ENCODE measurements at regions not wholly inside any gene's neighbourhood (a gene's known extent, or its start where the extent isn't known, plus 50 kb on each side); places are given as distances from the start of the nearest gene placed in this dataset.
"Not testable (repeated sequence)": the region's sequence is repeated elsewhere in the genome, so short reads cannot be mapped to it uniquely, and the experiment has no call there.

DNA sequence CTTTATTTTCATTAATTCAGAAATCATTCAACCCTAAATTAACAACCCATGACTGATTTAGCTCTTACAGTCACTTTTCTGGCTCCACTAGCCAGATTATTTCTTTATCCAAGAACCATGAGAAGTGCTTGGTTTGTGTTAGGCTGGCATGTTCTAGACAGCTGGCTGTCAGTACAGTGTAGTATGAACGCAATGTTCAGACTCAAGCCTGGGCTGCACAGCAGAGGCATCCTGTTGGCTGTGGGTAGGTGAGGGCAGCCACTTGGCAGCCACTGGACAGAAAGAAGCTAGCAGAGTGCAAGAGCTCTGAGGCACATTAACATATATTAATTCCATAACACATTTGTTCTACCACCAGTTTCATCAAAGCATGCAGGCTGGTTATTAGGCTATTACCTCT lies 522.9 kb upstream of the FSHR start:
- DNase-seq (ENCODE audit: low read depth): no peak

DNA sequence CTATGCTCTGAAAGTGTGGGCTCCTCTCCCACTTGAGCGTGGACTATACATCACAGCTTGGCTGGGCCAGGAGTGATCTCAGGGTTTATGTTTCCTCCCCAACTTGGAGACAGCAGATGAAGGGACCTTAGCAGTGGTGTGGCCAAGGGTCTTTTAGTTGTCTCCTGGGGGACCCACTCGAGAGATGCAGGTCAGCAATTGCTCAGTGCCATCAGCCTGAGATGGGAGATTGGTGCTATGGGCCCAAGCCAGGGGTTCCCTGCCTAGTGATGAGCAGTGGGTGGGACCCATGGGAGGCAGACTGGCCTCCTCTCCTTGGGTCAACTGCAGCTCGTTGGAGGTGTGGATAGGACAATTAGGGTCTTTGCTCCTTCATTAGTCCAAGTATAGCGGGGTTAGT lies 510.5 kb upstream of the FSHR start:
- DNase-seq (ENCODE audit: low read depth): no peak

DNA sequence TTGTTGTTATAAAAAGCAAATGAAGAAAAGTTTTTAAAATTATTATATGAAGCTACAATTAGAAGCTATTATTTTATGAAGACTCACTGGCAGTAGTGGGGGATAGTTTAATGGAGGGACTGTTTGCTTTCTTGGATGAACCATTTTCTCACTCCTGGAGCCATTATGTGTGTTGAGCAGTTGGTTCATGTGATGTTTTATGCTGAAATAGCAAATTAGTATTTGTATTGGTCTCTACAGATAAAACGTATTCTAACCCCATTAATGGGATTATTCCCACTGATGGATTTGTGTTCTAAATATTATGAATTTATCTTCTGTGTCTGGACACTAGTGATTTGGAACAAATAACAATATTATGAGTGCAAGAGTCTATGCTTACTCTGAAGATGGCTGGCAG lies 507.5 kb upstream of the FSHR start:
- DNase-seq (ENCODE audit: low read depth): no peak

DNA sequence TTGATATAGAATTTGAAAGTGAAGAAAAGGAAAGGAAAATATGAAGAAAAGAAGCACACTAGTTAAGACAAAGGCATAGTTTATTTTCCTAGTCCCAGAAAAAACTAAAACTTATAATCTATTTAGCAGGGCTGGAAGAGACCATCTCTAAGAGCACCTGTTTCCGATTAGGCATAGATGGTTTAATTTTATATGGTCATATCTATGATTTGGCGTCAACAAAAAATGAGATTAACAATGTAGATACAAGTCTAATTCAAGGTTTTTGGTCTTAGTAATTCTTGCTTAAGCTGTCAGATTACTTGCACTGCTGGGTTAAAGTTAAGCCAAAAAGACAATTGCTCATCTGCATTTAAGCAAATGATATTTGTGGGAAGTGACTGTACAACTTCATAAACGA lies 502.5 kb upstream of the FSHR start:
- DNase-seq (ENCODE audit: low read depth): no peak

DNA sequence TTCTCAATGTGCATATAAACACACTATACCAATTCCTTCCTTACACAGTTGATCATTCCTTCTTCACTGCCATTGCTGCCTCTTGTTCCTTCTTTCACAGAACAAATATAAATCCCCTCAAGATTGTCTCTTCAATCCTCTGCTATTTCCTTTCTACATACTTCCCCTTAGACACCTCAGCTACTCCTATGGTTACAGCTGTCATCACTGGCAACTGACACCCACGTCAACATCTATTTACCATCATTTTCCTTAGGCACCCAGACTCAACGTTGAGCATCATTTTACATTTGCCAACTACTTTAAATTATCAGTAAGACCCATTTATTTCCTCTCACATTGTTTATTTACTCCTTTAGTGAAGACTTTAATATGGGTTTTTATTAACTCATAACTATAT lies 488.8 kb upstream of the FSHR start:
- no peak for DNase-seq (ENCODE audit: low read depth)

DNA sequence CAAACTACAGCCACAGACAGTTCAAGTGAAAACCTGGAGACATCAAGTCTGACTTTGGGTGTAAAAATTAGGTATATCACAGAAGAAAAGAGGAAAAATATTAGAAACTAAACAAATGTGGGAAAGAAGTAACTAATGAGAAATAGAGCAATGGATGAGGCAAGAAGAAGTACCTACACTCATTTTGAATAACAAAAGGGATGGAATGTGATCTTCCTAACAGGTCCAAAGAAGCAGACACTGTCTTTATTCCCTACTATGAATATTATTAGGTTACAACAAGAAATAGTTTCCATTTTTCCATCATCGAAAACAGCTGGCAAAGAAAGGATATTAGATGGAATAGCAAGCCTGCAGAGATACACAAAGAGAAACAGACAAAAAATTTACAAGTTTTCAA lies 486.3 kb upstream of the FSHR start:
- no peak for DNase-seq (ENCODE audit: low read depth)

DNA sequence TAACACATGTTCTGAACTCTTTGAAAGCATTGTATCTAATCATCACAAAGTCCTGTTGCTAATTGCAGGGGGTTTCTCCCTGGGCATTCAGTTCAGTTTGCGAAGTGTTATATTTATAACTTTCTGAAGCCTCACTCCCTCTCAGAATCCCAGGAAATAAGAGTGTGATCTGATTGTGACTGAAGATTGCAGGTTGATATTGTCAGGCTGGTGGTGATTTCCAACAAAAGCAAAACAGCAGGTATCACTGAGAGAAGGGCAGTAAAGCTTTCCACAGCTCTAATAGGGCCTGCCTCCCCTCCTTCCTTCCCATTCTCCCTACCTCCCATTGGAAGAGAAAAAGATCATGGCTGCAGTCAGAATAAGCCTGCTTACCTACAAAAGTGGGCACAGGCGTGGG lies 466.7 kb upstream of the FSHR start:
- no peak for DNase-seq (ENCODE audit: low read depth)

DNA sequence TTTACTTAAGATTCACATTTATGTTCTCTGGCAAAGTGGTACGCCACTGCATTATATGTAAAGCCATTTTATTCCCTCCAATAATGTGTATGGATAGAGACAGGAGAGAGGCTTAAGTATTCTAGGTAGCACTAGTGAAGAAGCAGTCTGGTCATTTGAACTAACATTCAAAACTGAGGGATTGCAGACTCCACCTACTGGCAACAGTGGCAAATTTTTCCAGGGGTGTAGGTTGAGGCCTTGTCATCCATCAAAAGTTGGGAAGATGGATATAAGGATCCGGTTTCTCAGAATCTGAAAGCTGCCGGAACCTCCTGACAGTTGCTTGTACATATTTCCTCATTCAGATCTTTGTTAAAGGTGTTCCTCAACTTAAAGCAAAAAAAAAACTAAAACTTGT lies 465.5 kb upstream of the FSHR start:
- no peak for DNase-seq (ENCODE audit: low read depth)

DNA sequence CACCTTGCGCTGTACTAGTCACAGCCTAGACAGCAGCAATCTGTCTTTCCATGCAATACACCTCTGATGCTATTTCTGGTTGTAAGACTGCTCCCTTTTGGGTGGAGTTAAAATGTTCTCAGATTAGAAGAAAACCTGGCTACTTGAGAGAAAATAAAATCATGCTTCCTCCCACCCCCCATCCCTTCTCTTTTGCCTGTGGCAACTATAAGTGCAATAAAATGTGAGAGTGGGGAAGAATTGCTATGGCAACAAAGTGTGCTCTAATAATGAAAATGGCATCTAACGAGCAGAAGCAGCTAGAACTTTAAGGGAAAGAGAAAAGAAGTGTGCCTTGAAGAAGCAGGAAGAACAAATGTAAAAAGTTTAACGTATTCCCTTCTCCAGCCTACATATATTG lies 464.2 kb upstream of the FSHR start:
- no peak for DNase-seq (ENCODE audit: low read depth)

DNA sequence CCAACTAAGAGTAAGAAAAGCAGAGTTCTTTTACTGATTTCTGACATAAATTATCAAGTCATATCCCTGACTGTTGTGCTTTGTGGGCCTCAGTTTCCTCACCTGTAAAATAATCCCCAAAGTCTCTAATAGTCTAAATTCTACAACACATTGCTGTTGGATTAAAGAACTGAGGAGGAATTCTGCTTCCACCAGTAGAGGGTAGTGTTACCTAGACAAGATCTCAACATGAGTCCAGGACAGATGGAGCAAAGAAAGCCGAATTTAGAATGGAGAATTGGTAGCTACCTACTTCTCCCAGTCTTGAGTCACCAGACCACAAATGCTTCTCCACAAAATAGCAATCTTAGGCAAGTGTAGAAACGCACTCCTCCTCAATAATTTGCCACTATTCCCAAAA lies 462.5 kb upstream of the FSHR start:
- no peak for DNase-seq (ENCODE audit: low read depth)

DNA sequence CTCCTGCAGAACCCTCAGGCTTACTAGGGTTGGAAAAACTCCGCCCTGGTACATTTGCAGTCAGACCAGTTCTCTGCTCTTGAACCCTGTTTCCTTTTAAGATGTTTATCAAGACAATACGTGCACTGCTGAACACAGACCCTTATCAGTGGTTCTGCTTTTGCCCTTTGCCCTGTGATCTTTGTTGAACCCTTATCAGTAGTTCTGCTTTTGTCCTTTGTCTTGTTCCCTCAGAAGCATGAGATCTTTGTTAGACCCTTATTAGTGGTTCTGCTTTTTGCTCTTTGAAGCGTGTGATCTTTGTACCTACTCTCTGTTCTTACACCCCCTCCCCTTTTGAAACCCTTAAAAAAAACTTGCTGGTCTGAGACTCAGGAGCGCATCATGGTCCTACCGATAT lies 457.5 kb upstream of the FSHR start:
- DNase-seq (ENCODE audit: low read depth): not testable (repeated sequence)

DNA sequence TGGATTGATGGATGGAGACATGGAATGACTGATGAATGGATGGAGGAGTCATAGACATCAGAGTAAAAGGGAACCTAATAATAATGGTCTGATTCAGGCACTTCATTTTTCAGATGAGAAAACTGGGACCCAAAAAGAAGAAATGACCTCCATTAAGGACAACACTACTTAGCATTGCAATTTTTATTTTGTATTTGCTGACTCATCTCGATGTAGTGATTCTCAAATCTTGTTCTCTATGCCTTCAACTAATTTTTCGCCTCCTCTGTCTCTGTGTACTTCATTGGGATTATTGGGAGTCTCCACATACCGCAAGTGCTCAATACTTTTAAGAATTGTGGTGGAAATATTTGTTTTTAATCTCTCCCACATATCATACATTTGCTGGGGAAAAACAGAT lies 446.2 kb upstream of the FSHR start:
- DNase-seq (ENCODE audit: low read depth): no peak

DNA sequence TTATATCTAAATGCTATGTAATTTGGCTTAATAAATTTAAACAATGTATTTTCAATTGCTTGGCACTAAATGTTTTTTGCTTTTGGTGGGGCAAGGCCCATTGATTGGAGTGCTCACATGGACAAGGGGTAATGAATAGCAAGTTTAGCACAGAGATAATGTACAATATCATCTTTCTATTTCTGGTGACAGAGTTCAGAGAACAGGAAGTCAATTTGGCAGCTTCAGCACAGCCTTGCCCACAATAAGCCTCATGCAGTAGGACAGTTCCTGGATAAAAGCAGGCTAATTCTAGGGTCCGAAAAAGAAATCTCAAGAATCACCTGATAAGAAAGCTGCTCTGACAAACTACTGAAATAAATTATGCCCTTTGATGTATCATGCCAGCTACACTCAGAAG lies 443.9 kb upstream of the FSHR start:
- no peak for DNase-seq (ENCODE audit: low read depth)

DNA sequence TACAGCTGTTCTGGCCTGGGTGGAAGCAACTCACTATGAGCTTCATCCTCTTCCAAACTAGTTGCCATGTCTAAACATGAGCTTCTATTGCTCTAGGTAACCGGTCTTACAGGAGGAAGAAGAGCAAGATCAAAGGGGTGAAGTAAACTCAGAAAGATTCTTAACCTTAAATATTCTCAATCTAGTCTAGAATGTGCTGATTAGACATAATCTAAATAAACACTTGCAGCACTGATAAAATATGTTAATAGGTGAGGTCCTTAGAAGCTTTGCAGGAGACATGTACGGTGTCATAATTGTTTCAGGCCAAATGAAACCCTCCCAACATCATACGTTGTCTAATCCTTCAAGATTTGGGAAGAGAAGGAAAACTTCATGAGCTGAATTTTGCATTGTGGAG lies 431.6 kb upstream of the FSHR start:
- no peak for DNase-seq (ENCODE audit: low read depth)

DNA sequence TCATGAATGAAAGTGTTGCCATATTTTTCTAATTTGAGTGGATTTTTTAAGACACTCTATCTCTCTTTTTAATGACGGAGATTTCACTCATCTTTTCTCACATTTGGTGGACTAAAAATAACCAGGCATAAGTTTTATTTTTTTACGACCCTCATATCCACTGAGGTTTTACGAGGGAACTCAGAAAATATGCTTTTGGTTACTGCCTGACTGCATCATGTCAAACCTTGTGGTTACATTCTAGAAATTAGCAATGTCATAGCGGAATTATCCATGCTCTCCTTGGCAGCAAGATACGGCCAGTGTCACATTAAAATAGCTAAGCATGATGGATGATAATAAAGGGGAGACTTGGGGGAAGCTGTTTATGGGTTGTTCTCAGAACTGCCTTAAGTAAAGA lies 428.6 kb upstream of the FSHR start:
- no peak for DNase-seq (ENCODE audit: low read depth)

DNA sequence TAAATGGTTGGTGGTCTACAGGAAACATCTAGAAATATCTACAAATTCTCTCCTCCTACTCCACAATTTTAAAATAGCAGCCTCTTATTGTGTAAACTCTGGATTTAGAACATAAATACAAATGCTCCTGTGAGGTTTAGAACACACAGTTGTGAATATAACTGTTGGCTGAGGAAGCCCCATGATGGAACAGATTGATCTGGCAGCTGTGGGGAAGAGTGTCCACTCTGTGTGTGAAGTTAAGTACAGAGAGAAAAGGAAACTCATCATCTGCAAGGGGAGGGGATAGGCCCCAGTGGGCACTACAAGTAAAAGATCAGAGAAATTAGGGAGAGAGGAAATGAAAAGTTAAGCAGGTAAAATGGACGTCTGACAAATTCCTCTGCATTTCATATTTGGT lies 422.7 kb upstream of the FSHR start:
- no peak for DNase-seq (ENCODE audit: low read depth)

DNA sequence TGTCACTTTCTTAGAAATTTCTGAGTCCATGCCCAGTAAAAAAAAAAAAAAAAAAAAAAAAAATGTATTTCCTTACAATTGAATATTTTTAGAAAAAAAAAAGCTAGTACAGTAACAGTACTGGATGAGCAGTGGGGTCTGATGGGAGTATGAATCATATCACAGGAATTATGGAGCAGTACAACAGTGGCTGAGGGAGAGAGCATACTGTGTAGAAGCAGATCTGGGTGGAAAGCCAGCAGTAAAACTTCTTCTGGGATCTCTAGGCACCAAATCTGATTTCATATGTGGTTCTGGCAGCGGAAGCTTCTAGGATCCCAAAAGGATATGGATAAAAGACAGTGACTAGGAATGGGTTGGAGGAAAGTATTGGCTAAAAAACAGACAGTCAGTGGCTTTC lies 414.9 kb upstream of the FSHR start:
- no peak for DNase-seq (ENCODE audit: low read depth)

DNA sequence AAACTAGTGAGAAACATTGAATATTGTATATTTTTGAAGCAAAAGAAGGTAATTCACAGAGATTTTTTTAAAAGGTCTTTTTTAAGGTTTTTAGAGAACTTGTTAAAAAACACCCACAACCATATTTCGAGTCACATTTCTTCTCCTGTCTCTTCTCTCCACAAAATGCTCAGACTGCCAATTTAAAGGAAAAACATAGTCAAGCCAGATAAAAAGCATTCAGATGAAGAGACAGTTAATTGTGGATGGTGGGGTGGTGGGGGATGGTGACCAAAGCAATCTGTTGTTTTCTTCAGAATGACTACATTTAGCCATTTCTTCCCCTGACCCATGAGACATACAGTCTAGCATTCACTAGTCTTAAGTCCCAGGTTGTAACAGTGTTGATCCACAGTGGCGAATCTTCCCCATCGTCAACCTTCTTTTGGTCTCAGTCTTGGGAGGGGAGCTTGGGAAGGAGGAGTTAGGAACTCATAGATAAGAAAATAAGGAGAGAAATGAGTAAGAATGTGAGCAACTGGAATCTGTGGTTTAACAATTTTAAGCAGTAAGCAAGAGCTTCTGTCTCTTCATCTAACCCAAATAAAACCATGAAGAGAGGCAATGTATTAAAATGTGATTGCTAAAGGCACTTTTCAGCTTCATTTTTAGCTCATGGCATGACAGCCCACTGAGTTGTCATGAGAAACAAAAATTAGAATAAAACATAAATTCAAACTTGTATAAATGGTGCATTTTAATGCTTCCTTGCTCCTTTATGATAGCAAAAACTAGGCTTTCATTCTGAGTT lies 413.7 kb upstream of the FSHR start:
- no peak for DNase-seq (ENCODE audit: low read depth)

DNA sequence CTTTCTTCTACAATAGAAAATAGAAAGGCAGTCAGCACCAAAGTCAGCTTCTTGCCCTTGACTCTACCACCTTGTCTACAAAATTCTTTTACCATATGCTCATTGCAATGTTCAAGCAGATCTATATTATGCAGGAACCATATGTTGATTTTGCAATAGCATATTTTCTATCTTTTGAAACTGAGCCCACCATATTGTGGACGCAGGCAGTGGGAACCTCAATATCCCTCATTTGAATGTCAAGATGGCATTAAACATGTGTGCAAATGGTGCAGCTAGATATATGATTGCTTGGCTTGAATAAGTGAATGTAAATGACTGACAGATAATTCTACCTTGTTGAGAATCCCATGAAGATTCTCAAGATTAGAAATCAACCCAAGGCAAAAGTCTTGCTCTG lies 412.7 kb upstream of the FSHR start:
- DNase-seq (ENCODE audit: low read depth): no peak

DNA sequence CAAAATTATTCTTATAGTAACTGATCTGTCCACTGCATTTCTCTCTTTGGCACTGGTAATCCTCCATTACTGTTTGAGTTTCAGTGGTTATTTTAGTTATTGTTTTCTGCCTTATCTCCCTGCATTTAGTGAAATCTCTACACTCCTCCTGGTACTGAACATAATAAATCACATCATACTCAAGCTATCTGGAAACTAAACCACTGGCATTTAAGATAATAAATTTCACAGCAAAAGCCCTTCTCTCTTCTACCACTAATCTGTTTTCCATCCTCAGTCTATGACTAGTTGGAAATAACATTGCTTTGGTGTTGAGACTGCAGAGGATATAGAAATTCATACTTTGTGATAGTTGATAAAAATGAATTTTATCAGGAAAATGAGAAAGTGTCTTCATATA lies 399.3 kb upstream of the FSHR start:
- DNase-seq (ENCODE audit: low read depth): no peak

DNA sequence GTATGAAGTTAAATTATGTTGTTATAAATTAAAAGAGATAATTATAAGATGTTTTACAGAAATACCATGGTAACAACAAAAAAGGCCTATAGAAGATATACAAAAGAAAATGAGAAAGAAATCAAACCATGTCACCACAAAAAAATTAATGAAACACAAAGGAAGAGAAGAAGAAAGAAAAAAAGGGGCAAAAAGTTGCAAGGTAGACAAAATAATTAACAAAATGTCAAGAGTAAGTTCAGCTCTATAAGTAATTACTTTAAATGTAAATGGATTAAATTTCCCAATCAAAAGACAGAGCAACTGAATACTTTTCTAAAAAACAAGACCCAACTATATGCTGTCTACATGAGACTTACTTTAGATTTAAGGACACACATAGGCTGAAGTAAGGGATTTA lies 378.4 kb upstream of the FSHR start:
- DNase-seq (ENCODE audit: low read depth): no peak

DNA sequence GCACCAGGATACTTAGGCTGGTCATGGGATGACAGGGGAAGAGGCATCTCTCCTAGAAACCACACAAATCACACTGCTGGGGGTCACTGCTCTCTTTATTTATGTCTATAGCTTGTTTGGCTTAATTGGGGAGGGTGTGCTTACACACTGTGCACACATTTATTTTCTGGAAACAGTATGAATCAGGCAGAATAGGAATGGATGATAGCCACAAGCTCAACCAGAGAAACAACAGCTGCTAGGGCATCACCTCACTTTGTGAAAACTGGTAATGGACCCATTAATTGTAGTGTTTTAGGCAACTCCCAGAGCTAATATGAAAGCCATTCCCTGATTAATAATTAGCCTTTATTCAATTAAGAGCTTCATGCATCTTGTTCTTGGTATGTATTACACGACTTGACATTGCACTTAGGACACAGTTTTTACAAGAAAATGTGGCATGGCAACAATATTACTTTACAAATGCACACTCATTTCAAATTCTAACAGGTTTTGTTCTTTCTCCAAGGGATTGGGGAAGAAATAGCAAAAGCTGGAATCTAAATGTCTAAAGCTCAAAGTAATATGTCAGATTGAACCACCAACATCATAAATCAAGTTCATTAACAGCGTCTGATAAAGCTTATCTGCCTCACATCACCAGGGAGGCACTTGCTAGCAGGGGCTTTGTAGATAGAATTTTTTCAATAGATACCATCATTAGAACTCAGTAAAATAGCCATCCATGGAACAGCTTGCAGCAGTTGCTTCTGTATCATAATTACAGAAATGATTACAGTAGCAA lies 361.9 kb upstream of the FSHR start:
- DNase-seq (ENCODE audit: low read depth): no peak

DNA sequence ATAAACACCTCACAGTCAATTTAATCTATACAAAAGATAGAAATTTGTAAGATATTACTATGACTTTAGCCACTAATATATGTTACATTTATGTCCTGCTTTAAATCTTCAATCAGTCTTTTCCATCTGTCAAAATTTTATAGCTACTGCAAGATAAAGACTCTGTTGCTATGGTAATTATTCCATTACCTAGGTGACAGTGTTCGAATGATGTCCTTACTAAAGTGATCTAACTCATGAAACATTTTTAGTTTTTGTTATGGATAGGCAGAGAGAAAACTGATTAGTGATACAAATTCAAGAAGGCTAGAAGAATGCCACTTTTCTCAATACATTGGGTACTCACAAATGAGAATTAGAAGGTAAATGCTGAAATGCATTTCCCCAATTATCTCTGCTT lies 359.9 kb upstream of the FSHR start:
- DNase-seq (ENCODE audit: low read depth): no peak

DNA sequence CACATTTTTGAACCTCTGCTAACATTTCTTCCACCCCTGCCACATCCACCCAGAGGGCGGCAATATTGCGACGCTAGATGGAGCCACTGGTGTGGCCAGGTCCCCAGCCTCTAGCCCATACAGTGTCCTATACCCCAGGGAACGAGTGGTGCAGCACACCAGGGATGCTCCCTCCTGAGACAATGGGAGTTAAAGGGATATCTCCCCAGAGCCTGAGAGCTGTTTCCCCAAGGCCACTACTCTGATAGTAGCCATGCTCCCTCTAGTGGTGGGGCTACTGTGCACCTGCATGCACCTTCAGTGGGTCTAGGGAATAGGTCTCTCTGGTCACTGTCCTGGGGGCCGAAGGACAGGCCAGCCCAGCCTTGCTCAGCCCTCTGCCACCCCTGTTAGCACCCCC lies 336.4 kb upstream of the FSHR start:
- no peak for DNase-seq (ENCODE audit: low read depth)

All from HS-27A (cell line).